HG03025 (cell line): ENCODE measurements at regions not wholly inside any gene's neighbourhood (a gene's known extent, or its start where the extent isn't known, plus 50 kb on each side); places are given as distances from the start of the nearest gene placed in this dataset.
A peak's percentile ranks its signal among the peaks of the same experiment; 100 is the strongest.

Experiments used
- ATAC-seq: cut with Tn5 transposase; IDR thresholded peaks from one replicate; pipeline ENCODE4 v1.9.1; 2021; ENCODE audit warnings: mild to moderate bottlenecking, moderate library complexity; ENCODE audit not compliant: unreplicated experiment, low FRiP score

DNA sequence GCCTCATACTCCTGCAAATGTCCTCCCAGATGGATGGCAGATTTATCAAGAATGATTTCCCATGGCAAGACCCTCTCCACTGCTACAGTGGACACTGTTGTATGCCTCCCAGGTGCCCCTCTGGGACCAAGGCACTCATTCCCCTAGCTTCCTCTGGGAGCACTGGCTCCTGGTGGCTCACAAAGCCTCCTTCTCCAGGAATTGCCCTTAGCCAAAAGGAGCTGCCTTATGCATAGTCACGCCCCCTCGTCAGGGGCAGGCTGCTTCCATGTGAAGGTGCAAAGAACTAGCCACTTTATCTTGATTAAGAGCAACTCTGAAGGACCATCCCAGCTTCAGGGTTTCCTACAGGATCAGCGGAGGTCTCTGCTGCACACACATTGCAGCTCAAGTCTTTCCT, 358.1 kb downstream of the CDK5RAP2 start:
- ATAC-seq = no peak

DNA sequence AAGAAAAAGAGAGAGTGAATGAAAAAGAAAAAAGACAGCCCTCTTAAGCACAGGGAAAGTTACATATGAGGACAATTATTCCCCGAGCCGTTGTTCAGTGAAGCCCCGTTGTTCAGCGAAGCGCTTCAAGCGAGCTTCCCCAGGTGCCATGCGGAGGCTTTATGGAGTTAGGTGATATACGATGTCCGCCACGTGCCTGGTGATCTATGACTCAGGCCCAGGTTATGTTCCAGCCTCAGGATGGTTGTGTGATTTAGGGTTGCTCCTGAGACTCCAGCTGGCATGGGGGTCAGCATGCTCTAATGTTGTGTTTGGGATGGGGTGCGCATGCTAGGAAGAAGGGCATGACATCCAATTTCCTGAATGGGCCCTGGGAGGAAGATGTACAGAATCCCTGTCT, 365.6 kb downstream of the CDK5RAP2 start:
- ATAC-seq = no peak

DNA sequence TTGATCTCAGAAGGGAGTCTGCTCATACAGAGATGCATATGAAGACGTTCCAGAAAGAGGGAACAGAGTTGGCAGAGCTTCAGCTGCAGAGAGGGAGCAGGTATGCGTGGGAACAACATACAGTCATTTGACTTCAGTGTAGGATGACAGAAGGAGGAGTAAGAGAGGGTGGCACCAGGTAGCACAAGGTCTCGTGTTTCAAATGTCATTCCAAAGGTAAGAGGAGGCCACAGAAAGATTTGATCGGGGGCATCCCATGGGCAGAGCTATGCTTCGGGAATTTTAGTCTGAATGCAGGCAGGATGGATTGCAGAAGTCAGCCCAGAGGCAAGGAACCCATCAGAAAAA, 367.1 kb downstream of the CDK5RAP2 start:
- ATAC-seq = peak; percentile 22

DNA sequence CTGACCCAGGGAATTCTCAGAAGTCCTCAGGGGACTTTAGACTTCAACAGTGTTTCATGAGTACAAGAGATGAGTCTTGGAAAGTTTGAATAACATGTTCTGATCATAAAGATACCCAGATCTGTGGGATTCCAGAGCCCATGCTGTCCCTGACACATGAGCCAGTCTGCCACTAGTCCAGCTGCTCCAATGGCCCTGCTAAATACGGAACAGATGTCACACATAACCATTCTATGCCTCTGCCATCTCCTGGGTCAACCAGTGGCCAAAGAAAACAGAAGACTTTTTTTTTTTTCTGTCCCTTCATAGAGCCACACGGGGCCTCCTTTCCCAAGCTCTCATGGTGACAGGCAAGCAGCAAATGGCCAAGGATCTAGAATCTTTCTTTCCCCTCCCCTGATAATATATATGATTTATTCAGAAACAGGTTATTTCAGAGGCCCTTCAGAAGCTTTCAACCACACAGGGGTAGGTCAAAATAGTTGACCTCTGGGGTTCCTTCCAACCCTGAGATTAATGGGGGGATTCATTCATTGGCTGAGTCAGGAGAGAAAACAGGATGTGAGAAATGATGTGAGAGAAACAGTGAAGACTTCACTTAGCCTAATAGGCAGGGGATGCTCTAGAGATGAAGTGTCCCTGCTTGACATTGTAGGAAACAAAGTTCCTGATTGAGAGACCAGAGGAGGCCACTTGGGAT, 367.7 kb downstream of the CDK5RAP2 start:
- ATAC-seq = peak; percentile 86

DNA sequence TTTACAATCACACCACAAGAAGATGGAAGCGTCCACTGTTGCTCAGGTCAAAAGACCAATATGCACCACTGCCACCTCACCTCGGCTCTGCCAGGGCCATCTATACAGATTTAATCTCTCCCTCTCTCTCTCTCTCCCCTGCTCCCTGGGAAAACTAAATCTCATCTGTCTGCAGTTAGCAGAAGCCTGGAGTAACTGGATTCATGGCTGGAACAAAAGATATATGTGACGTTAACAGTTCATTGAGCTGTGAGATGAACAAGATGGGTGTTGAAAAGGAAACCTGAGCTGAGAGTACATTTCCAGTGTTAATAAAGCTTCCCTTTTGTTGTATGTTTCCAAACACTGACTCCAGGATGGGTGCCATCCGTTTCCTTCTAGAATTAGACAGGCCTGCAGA, 369.7 kb downstream of the CDK5RAP2 start:
- ATAC-seq = no peak

DNA sequence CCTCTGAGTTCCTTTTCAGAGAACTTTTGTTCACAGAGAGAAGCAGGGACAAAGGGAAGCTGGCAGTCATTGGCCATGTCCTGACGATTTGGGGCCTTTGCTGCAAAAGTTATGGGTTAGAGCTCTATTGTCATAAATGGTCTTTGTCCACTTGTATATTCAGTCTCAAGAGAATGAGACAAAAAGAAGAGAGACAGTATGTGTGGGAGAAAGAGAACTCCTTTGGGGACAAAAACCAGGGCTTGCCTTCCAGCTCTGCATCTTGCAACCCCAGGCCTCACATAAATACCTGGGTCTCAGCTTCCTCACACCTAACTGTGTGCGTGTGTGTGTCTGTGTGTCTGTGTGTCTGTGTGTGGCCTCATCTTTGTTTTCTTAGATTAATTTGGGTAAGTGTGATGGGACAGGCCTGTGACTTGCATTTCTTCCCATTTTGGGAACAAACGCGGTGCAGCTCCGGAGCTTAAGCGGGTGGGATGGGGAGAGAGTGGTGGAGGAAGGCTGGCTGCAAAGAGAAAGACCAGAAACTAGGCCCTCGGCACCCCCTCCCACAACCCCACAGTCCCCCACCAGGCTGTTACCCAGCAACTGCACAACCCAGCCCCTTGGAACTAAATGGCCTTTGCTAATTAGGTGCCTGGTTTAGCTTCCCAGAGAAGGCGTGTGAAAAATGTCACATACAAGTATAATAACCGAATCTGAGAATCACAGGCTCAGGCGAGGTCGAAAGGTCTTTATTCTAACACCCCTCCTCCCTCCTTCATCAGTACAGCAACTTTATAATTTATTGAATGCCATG, 376.9 kb downstream of the CDK5RAP2 start:
- no peak for ATAC-seq

DNA sequence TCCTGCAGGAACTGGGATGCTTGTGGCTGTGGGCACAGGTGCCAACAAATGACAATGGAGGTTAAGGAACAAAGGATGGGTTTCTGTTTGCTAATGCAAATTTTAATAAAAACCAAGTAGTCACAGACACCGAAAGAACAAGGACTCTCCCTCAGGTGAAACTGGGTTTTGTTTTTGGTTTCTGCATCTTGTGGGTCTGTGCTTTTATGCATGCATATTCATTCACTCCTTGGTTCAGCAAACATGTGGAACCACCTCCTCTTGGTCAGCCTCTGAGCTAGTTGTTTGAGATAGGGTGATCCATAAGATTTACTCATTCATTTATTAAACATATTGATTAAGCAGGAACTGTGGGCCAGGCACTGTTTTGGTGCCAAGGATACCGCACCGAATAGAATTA, 381.9 kb downstream of the CDK5RAP2 start:
- no peak for ATAC-seq

- ATAC-seq = no peak
Observed at GRCh38 chr9:120197605-120198004, 382.4 kb downstream of the CDK5RAP2 start.

DNA sequence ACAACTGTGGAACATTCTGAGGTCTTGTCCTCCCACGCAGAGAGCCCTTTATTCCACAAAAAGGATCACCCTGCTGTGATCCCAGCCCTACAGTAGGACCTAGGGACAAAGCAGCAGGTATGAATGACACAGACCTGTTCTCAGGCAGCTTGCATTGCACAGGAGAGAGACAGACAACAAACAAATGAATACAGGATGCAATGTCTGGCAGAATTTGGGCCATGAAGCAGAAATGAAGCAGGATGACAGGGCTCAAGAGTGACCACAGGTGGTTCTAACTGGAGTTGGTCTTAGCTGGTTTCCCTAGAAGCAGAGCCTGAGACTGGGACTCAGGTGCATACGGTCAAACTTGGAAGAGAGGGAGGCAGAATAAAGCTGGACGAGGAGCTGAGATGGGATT, 388.8 kb downstream of the CDK5RAP2 start:
- no peak for ATAC-seq

DNA sequence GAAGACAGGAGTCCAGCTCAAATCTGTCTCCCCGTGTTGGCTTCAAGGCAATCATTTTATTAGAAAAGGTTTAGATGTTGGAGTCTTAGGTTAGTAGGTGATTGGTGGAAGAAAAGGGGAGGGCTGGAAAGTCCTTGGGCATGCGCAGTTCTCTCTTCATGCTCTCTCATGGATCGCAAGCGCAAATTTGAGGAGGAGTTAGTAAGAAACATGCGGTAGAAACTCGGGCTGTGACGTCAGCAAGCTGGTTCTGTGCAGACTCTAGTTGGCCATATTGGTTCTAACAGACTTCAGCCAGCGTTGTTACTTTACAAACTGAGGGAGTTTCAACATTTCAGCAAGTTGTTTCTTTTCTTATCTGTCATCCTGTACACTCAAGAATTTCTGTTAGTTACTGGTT, 392.2 kb downstream of the CDK5RAP2 start:
- no peak for ATAC-seq

- no peak for ATAC-seq
Observed at GRCh38 chr9:120186276-120186675, 393.7 kb downstream of the CDK5RAP2 start.

DNA sequence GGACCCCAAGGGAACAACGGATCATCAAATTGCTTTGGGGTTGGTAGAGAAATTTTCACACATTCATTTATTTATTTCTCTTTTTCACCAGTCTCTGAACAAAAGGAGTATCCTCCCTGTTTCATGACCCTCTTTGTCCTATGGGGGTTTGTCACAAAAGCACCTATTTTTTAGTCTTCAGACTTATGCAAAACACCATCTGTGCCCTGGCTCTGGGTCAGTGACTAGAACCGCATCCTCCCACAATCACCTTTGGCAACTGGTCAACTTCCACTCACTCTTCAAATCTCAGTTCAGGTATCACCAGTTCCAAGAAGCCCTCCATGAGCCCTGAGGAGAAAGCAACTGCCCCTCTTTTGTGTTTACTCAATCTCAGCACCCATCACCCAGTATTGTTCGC, 395.7 kb downstream of the CDK5RAP2 start:
- no peak for ATAC-seq

DNA sequence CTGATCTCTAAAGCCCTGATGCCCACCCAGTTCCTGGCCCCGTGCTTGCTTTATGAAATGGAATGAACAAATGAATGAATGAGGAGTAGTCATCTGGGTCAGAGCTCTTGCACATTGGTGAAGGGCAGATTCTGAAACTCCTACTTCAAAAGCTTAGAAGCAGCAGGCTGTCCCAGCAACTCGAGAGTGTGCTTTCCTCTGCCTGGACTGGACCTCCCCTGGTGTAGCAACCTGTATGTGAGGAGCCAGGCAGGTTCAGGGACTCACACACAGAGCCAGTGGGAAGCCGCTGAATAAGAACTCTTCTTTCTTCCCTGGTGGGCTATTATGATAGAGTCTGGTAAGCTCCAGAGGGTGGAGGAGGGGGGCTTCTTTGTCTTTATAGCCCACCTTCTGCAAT, 396.4 kb downstream of the CDK5RAP2 start:
- ATAC-seq = no peak

GRCh38 chr9:120182011-120182410, 398.0 kb downstream of the CDK5RAP2 start:
- no peak for ATAC-seq

DNA sequence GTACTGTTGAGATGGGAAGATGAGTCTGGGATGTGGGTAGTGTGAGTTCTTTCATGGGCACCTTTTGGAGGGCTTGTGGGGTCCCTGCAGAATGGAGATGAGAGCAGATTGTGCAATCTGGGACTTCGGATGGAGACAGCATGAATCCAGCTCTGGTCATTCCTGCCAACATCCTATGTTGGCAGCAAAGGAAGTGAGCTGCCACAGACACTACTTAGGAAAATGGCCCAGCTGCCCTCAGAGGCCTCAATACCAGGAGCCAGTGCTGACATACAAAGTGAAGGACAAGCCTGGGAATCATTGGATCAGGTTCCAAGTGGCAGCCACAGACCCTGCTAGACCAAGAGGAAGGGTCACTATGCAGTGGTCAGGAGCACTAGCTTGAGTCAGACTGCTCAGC, 402.8 kb downstream of the CDK5RAP2 start:
- no peak for ATAC-seq

DNA sequence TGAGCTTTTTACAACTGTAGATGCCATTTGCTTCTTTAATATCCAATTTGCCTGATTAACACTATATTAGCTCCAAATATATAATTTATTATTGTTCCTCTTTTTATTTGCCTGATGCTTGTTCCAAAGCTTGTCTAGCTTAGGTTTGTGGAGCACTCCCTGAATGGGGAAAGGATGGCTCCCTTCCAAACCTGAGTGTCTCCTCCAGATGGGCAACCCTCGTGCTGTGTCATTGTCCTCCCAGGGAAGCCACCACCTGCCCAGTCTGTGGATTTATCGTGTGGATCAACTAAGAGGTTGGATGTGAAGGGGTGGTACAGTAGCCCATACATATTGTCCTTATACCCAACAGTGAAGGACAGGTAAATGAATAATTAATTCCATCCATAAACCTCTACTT, 404.9 kb downstream of the CDK5RAP2 start:
- ATAC-seq = no peak

- no peak for ATAC-seq
Observed at GRCh38 chr9:120161776-120162175, 418.2 kb downstream of the CDK5RAP2 start.

- no peak for ATAC-seq
Observed at GRCh38 chr9:120158221-120158620, 421.7 kb downstream of the CDK5RAP2 start.

DNA sequence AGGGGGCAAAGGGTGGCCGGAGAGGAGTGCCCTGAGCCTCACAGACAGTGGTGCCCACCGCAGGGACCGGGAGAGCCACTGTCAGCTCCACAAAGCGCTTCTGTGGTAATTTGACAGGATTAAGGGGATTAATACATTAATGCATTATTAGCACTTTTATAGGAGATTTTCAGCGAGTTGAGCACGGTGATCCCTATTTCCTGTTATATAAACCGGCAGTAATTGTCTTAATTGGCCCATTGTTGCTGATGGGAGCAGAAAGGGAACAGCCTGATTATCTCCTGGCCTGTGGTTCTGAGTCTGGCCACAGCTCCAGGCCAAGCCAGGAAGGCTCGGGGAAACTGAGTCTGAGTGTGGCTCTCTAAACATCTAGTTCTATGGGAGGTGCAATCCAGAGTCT, 423.6 kb downstream of the CDK5RAP2 start:
- ATAC-seq = no peak

GRCh38 chr9:120153258-120153657, 426.7 kb downstream of the CDK5RAP2 start:
- ATAC-seq = no peak

DNA sequence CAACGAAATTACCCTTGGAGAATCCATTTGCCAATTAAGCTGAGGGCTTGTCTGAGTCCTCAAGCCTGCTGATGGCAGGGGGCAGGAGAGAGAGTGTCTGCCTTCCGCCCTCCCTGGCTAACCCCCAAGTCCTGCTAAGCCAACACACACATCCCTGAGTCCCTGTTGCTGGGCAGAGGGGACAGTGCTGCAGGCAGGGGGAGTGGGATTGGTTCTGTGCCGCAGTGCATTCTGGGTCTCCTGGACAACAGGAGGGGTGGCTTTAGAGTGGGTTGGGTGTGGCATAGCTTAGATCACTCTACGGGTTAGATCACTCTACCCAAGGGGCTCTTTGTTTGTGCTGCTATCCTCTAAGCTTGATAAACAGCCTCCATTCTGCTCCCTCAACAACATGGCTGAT, 427.7 kb downstream of the CDK5RAP2 start:
- no peak for ATAC-seq

DNA sequence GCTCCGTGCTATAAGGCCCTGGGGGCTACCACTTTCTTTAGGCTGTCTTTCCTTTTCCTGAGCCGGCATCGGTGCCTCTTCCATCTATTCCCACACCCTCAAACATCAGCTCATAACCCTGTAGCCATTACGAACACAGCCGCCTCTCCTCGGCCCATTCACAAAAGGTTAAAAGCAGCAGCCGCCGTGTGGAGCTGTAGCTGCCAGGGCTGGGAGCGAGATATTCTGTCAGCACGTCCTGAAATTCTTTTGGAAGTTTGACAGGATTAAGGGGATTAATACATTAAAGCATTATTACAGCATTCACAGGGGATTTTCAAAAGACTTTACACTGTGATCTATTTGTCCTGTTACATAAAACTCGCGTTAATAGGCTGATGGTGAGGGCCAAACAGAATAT, 428.2 kb downstream of the CDK5RAP2 start:
- no peak for ATAC-seq
